HCT116 (cell line): ENCODE measurements at regions not wholly inside any gene's neighbourhood (a gene's known extent, or its start where the extent isn't known, plus 50 kb on each side); places are given as distances from the start of the nearest gene placed in this dataset.

Experiments
- ATAC-seq: fragments of 200-7000 bp; cut with Tn5 transposase; 2 replicates; pipeline ENCODE4 v1.9.1; 2020; ENCODE audit warnings: mild to moderate bottlenecking, moderate library complexity
- BruUV-seq: library from RNA; stranded (reverse); fragments of 400-500 nt; replicated peaks from 2 replicates; lab custom pipeline; 2021; lab: Mats Ljungman, UMichigan
- CTCF ChIA-PET: fragments of 300-600 bp; sonication (Branson Sonifier 250); formaldehyde crosslinking; loops from one replicate; lab custom pipeline; 2021; ENCODE audit warnings: antibody characterized with exemption; lab: Charles Lee
- POLR2A ChIA-PET: fragments of 300-600, 350-600 bp; sonication (Branson Sonifier 250); formaldehyde crosslinking; loops from one replicate; lab custom pipeline; 2021; ENCODE audit warnings: antibody characterized with exemption; lab: Charles Lee
- RAD21 ChIA-PET, 2 experiments: fragments of 300-600 bp; sonication (Branson Sonifier 250); formaldehyde crosslinking; loops; one replicate each; lab custom pipeline; 2023; ENCODE audit warnings: low total read pairs in 2 of 2; ENCODE audit not compliant: uncharacterized antibody in 2 of 2, unreplicated experiment in 2 of 2, low non-redundant PET in 1 of 2; lab: Charles Lee
- DNase-seq: peaks from one replicate; pipeline ENCODE4 v3.0.0-alpha.2; 2010; ENCODE audit warnings: low read depth, low spot score
- H2AFZ ChIP-seq: fragments of 200-600 bp; shearing (Covaris generic), sonication (generic); 2 replicates; pipeline ENCODE4 v1.6.1; 2017; ENCODE audit warnings: low read depth, mixed run types, mixed read lengths, antibody characterized with exemption, low read length; ENCODE audit not compliant: poor library complexity, severe bottlenecking
- H3K27ac ChIP-seq: 2 replicates; pipeline ENCODE4 v1.5.1; 2012; ENCODE audit warnings: low read depth, low read length
- H3K27me3 ChIP-seq: fragments of 200-600 bp; sonication (generic); 2 replicates; pipeline ENCODE4 v1.6.1; 2016; ENCODE audit warnings: mixed run types, low read length, mixed read lengths; ENCODE audit not compliant: insufficient read depth
- H3K36me3 ChIP-seq, 2 experiments: fragments of 200-500 bp in 1 of 2; fragments of 200-600 bp in 1 of 2; sonication (Bioruptor generic) in 1 of 2; sonication (generic) in 1 of 2; 2 replicates each; pipeline versions ENCODE4 v1.5.1 to v1.6.1; 2014 to 2016; ENCODE audit warnings: low read length in 2 of 2, inconsistent platforms in 1 of 2, mixed read lengths in 1 of 2, mixed run types in 1 of 2; ENCODE audit not compliant: insufficient read depth in 2 of 2, control insufficient read depth in 1 of 2
- H3K4me1 ChIP-seq, 2 experiments: fragments of 200-600 bp in 1 of 2; sonication (generic) in 1 of 2; 2 replicates each; pipeline versions ENCODE4 v1.5.1 to v1.6.1; 2012 to 2017; ENCODE audit warnings: low read length in 2 of 2, inconsistent platforms in 1 of 2, mild to moderate bottlenecking in 1 of 2, mixed read lengths in 1 of 2, mixed run types in 1 of 2, moderate library complexity in 1 of 2; ENCODE audit not compliant: insufficient read depth in 2 of 2, control insufficient read depth in 1 of 2
- H3K4me2 ChIP-seq: fragments of 200-600 bp; sonication (generic); 2 replicates; pipeline ENCODE4 v1.6.1; 2017; ENCODE audit warnings: mixed run types, low read length, mixed read lengths
- H3K4me3 ChIP-seq, 2 experiments: fragments of 200-600 bp in 1 of 2; sonication (generic) in 1 of 2; replicated peaks in 1 of 2; 2 replicates each; pipeline ENCODE4 v1.5.1; 2011 to 2016; ENCODE audit warnings: low read length in 2 of 2, control low read depth in 1 of 2, low read depth in 1 of 2, mild to moderate bottlenecking in 1 of 2, mixed read lengths in 1 of 2, mixed run types in 1 of 2
- H3K79me2 ChIP-seq: fragments of 200-600 bp; sonication (generic); 2 replicates; pipeline ENCODE4 v1.6.1; 2017; ENCODE audit warnings: mild to moderate bottlenecking, mixed run types, low read length, moderate library complexity, mixed read lengths; ENCODE audit not compliant: insufficient read depth
- H3K9ac ChIP-seq: fragments of 200-600 bp; sonication (generic); 2 replicates; pipeline ENCODE4 v1.6.1; 2016; ENCODE audit warnings: low read length, mixed read lengths
- H3K9me2 ChIP-seq: fragments of 200-600 bp; sonication (generic), shearing (Covaris generic); 2 replicates; pipeline ENCODE4 v1.6.1; 2017; ENCODE audit warnings: mixed run types, mild to moderate bottlenecking, moderate library complexity; ENCODE audit not compliant: insufficient read depth
- H3K9me3 ChIP-seq, 2 experiments: fragments of 200-500 bp in 1 of 2; fragments of 200-600 bp in 1 of 2; sonication (Bioruptor generic) in 1 of 2; sonication (generic) in 1 of 2; 2 replicates each; pipeline ENCODE4 v1.6.1; 2014 to 2017; ENCODE audit warnings: low read length in 2 of 2, mixed read lengths in 2 of 2, inconsistent platforms in 1 of 2, low read depth in 1 of 2, mild to moderate bottlenecking in 1 of 2, mixed run types in 1 of 2, moderate library complexity in 1 of 2; ENCODE audit not compliant: control insufficient read depth in 1 of 2, insufficient read depth in 1 of 2
- H4K20me1 ChIP-seq: fragments of 200-600 bp; sonication (generic), shearing (Covaris generic); 2 replicates; pipeline ENCODE4 v1.6.1; 2017; ENCODE audit warnings: mixed run types, mild to moderate bottlenecking, moderate library complexity; ENCODE audit not compliant: insufficient read depth
- ATF3 ChIP-seq: IDR thresholded peaks from 2 replicates; pipeline ENCODE4 v1.6.1; 2012
- CBX3 ChIP-seq: IDR thresholded peaks from 2 replicates; pipeline ENCODE4 v1.6.1; 2012; ENCODE audit warnings: low read depth
- CEBPB ChIP-seq: IDR thresholded peaks from 2 replicates; pipeline ENCODE4 v1.6.1; 2012; ENCODE audit warnings: low read depth
- CTCF ChIP-seq, 3 experiments: fragments of 200-600 bp in 1 of 3; sonication (generic) in 1 of 3; IDR thresholded peaks in 2 of 3; conservative IDR thresholded peaks in 1 of 3; 2 replicates each; pipeline ENCODE4 v1.5.1; 2012 to 2017; ENCODE audit warnings: low read depth in 2 of 3, low read length in 2 of 3, antibody characterized with exemption in 1 of 3, borderline replicate concordance in 1 of 3, control low read depth in 1 of 3, mild to moderate bottlenecking in 1 of 3, mixed read lengths in 1 of 3, mixed run types in 1 of 3, moderate library complexity in 1 of 3; ENCODE audit not compliant: insufficient read depth in 1 of 3
- ELF1 ChIP-seq: IDR thresholded peaks from 2 replicates; pipeline ENCODE4 v1.6.1; 2012; ENCODE audit warnings: low read depth, borderline replicate concordance
- EZH2 ChIP-seq: fragments of 200-600 bp; sonication (generic); IDR thresholded peaks from 2 replicates; pipeline ENCODE4 v1.6.1; 2017; ENCODE audit warnings: antibody characterized with exemption, mixed run types
- EZH2phosphoT487 ChIP-seq: fragments of 200-600 bp; IDR thresholded peaks from 2 replicates; pipeline ENCODE4 v1.6.1; 2018; ENCODE audit warnings: antibody characterized with exemption, borderline replicate concordance
- MAX ChIP-seq: IDR thresholded peaks from 2 replicates; pipeline ENCODE4 v1.6.1; 2012
- POLR2A ChIP-seq: IDR thresholded peaks from 2 replicates; pipeline ENCODE4 v1.7.0; 2011; ENCODE audit warnings: borderline replicate concordance; ENCODE audit not compliant: insufficient read depth, insufficient read length; ENCODE audit errors: extremely low read depth
- POLR2AphosphoS5 ChIP-seq: IDR thresholded peaks from 2 replicates; pipeline ENCODE4 v1.6.1; 2011; ENCODE audit warnings: mild to moderate bottlenecking, low read depth, low read length, moderate library complexity
- RAD21 ChIP-seq: IDR thresholded peaks from 2 replicates; pipeline ENCODE4 v1.6.1; 2012; ENCODE audit warnings: low read depth, mild to moderate bottlenecking
- REST ChIP-seq: IDR thresholded peaks from 2 replicates; pipeline ENCODE4 v1.6.1; 2012; ENCODE audit warnings: low read depth
- SP1 ChIP-seq: IDR thresholded peaks from 2 replicates; pipeline ENCODE4 v1.6.1; 2012; ENCODE audit warnings: low read depth
- SRF ChIP-seq: IDR thresholded peaks from 2 replicates; pipeline ENCODE4 v1.6.1; 2012; ENCODE audit warnings: low read depth
- TCF7L2 ChIP-seq: IDR thresholded peaks from 2 replicates; pipeline ENCODE4 v1.7.0; 2011; ENCODE audit warnings: borderline replicate concordance, inconsistent platforms; ENCODE audit not compliant: insufficient read depth, insufficient read length; ENCODE audit errors: extremely low read depth
- YY1 ChIP-seq: IDR thresholded peaks from 2 replicates; pipeline ENCODE4 v1.6.1; 2011; ENCODE audit warnings: low read length, low read depth, moderate library complexity, mild to moderate bottlenecking; ENCODE audit not compliant: insufficient replicate concordance; ENCODE audit errors: extremely low read depth
- ZBTB33 ChIP-seq: IDR thresholded peaks from 2 replicates; pipeline ENCODE4 v1.6.1; 2011; ENCODE audit warnings: mild to moderate bottlenecking, low read length, moderate library complexity; ENCODE audit not compliant: insufficient replicate concordance; ENCODE audit errors: extremely low read depth
- ZFX ChIP-seq: fragments of 450-650 bp; IDR thresholded peaks from 2 replicates; pipeline ENCODE4 v1.6.1; 2017
- ZNF274 ChIP-seq: fragments of 200-500 bp; sonication (Bioruptor generic); IDR thresholded peaks from 2 replicates; pipeline ENCODE4 v1.6.1; 2014; ENCODE audit warnings: mild to moderate bottlenecking, low read depth, low read length, inconsistent platforms
- intact Hi-C: fragments of 100-400 bp; cut with micrococcal nuclease; formaldehyde crosslinking; loops from 2 replicates; pipeline ENCODE4 v1.10.0; 2022

DNA sequence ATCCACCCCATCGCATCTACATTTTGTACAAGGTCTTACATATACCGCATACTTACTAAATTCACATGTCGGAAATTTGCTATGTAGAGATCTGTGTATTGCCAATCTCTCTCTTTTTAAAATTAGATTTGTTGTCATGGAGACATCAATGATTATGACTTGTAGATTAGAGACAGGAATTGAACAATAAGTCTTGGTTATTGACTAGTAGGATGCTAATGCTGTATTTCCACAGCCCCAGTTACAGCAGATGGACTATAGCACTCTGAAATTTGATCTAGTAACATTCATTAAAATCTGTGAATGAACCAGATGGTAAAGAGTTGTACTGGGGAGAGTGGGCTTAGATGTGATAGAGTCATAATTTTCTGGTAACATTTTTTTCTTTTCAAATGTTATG is 805.7 kb downstream of the SLC4A3 start:
- H3K4me1 ChIP-seq = no peaks in the 10 kb centered on the region
- ChIA-PET POLR2A (no interaction called here), CTCF (no interaction called here), RAD21 (no interaction called here)
- H3K79me2 ChIP-seq = no peaks in the 10 kb centered on the region
- H3K27ac ChIP-seq = no peak overlapping the region
- no peak for ATAC-seq
- no peak overlapping the region for H3K4me2 ChIP-seq
- no peak overlapping the region for H3K9ac ChIP-seq
- no peaks in the 10 kb centered on the region for H4K20me1 ChIP-seq
- TF ChIP-seq RAD21 = no peak
- no peak for TF ChIP-seq CTCF (IDR thresholded peaks at IDR 0.05 in 2 of 3, conservative IDR thresholded peaks at IDR 0.05 in 1 of 3; ENCODE audit: borderline replicate concordance in 1 of 3, insufficient read depth in 1 of 3, low read depth in 2 of 3, low read length in 2 of 3)
- TF ChIP-seq EZH2phosphoT487 = no peak
- no peak for TF ChIP-seq SRF
- no peak for TF ChIP-seq SP1
- TF ChIP-seq TCF7L2 = no peak
- TF ChIP-seq REST = no peak
- TF ChIP-seq ELF1 = no peak
- TF ChIP-seq ZFX = no peak
- TF ChIP-seq CEBPB = no peak
- TF ChIP-seq ZBTB33 = no peak
- TF ChIP-seq MAX = no peak
- TF ChIP-seq ZNF274 = no peak
- TF ChIP-seq POLR2AphosphoS5 = no peak
- TF ChIP-seq CBX3 = no peak
- no peak for TF ChIP-seq ATF3
- no peak for TF ChIP-seq EZH2
- TF ChIP-seq POLR2A = no peak
- no peak for TF ChIP-seq YY1
- TF ChIP-seq, all 23 proteins: peak for 0
- no peak overlapping the region for H2AFZ ChIP-seq
- no peaks in the 10 kb centered on the region for H3K9me3 ChIP-seq
- BruUV-seq = no TSS peak
- no peak for DNase-seq
- H3K9me2 ChIP-seq = no peaks in the 10 kb centered on the region
- H3K4me3 ChIP-seq = no peak overlapping the region
- no peaks in the 10 kb centered on the region for H3K36me3 ChIP-seq
- intact Hi-C loops = no loop called here
- no peaks in the 10 kb centered on the region for H3K27me3 ChIP-seq
